Renal cortical epithelial cell (primary cell): ENCODE measurements at regions not wholly inside any gene's neighbourhood (a gene's known extent, or its start where the extent isn't known, plus 50 kb on each side); places are given as distances from the start of the nearest gene placed in this dataset.
"Not testable (repeated sequence)": the region's sequence is repeated elsewhere in the genome, so short reads cannot be mapped to it uniquely, and the experiment has no call there.

Source experiments
- DNase-seq: peaks from one replicate; pipeline ENCODE4 v3.0.0-alpha.2; 2011; ENCODE audit warnings: low read depth

DNA sequence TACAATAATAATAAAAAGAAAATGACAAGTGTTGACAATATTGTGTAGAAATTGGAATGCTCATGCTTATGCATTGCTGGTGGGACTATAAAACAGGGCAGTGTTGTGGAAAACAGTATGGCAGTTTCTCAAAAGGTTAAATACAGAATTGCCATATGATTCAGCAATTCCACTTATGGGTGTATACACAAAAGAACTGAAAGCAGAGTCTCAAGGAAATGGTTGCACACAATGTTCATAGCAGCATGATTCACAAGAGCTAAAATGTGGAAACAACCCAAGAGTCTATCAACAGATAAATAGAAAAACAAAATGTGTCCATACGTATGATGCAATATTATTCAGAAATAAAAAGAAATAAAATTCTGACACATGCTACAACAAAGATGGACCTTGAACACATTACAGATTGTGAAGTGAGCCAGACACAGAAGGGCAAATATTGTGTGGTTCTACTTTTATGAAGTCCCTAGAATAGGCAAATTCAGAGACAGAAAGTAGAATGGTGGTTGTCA, 64.8 kb upstream of the GRM8 start:
- peak; percentile 11 for DNase-seq

DNA sequence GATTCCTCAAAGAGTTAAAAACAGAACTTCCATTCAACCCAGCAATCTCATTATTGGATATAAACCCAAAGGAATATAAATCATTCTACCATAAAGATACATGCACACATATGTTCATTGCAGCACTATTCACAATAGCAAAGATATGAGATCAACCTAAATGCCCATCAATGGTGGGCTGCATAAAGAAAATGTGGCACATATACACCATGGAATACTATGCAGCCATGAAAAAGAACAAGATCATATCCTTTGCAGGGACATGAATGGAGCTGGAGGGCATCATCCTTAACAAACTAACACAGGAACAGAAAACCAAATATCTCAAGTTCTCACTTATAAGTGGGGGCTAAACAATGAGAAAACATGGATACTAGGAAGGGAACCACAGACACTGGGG, 64.1 kb upstream of the GRM8 start:
- not testable (repeated sequence) for DNase-seq

DNA sequence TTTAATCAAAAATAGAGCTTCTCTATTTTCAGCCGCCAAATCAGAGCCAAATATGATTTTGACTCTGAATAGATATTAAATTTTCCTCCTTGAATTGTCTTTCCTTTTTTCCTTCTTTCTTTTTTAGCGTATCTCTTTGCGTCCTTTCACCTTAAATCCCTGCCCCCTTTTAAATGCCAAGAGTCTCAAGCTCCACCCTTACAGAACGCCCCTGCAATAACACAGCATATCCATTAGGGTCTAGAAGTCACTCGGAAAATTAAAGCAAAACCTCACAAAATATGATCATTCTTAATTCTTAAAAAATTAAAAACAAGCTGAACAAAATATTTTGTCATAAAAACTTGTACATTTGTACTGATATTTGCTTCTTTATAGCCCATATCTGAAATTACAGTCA, 51.3 kb upstream of the GRM8 start:
- DNase-seq = no peak

DNA sequence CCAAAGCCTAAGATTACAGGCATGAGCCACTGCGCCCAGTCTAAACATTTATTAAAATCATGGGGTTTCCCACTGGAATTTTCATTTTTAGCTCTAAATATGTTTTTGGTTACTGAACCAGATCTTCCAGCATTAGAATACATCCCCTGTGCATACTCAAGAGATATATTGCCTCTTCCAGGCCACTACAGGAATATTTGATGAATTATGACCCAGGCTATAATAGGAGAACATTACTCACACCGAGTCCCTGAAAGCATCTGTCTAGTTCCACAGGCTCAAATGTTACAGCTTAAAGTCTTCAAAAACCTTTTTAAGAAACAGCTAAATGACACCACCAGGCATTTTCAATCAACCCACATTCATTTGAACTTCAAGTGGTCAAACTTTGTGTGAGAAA, 50.4 kb upstream of the GRM8 start:
- DNase-seq = no peak
